Type B pancreatic cell (in vitro differentiated cells): ENCODE measurements at regions not wholly inside any gene's neighbourhood (a gene's known extent, or its start where the extent isn't known, plus 50 kb on each side); places are given as distances from the start of the nearest gene placed in this dataset.

Experiments used
- DNase-seq: peaks from one replicate; pipeline ENCODE4 v3.0.0; 2021; ENCODE audit warnings: mixed read lengths; ENCODE audit not compliant: unreplicated experiment; ENCODE audit errors: extremely low spot score
- H3K27ac Mint-ChIP-seq: 2 replicates; pipeline ENCODE4 v1.8.0; 2021; ENCODE audit warnings: mild to moderate bottlenecking, mixed read lengths
- H3K27me3 Mint-ChIP-seq: 2 replicates; pipeline ENCODE4 v1.8.0; 2021; ENCODE audit warnings: mixed read lengths
- H3K36me3 Mint-ChIP-seq: 2 replicates; pipeline ENCODE4 v1.8.0; 2021; ENCODE audit warnings: mixed read lengths
- H3K4me1 Mint-ChIP-seq: one replicate; pipeline ENCODE4 v1.8.0; 2021; ENCODE audit warnings: mixed read lengths; ENCODE audit not compliant: unreplicated experiment
- H3K4me3 Mint-ChIP-seq: 2 replicates; pipeline ENCODE4 v1.8.0; 2021; ENCODE audit warnings: mild to moderate bottlenecking, mixed read lengths
- H3K9me3 Mint-ChIP-seq: 2 replicates; pipeline ENCODE4 v1.8.0; 2021; ENCODE audit warnings: mixed read lengths
- CTCF ChIP-seq: fragments of 200-600 bp; sonication (generic); conservative IDR thresholded peaks from 2 replicates; pipeline ENCODE4 v1.5.0; 2021; ENCODE audit warnings: antibody characterized with exemption, mild to moderate bottlenecking

DNA sequence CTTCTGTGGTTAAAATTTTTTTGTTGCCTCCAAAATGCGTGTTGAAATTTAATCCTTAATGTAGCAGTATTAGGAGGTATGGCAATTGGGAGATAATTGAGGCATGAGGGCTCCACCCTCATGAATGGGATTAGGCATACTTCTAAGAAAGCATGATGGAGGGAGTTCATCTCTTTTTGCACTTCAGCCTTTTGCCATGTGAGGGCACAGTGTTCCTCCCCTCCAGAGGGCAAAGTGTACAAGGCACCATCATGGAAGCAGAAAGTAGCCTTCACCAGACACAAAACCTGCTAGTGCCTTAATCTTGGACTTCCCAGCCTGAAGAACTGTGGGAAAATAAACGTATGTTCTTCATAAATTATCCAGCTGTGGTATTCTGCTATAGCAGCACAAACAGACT, 429.5 kb downstream of the ZIC1 start:
- no peak for DNase-seq
- no peak for TF ChIP-seq CTCF
- Mint-ChIP-seq H3K4me1 (no peaks in the 10 kb centered on the region), H3K9me3 (no peaks in the 10 kb centered on the region), H3K27ac (no peak overlapping the region), H3K27me3 (no peaks in the 10 kb centered on the region), H3K4me3 (no peak overlapping the region), H3K36me3 (no peaks in the 10 kb centered on the region)

- no peaks in the 10 kb centered on the region for H3K4me1 Mint-ChIP-seq
- no peak for DNase-seq
- TF ChIP-seq CTCF = no peak
- H3K27ac Mint-ChIP-seq = no peak overlapping the region
- no peaks in the 10 kb centered on the region for H3K27me3 Mint-ChIP-seq
- no peaks in the 10 kb centered on the region for H3K9me3 Mint-ChIP-seq
- no peak overlapping the region for H3K4me3 Mint-ChIP-seq
- H3K36me3 Mint-ChIP-seq = no peaks in the 10 kb centered on the region
These were observed 434.2 kb downstream of the ZIC1 start for GRCh38 chr3:147843331-147843730.

DNA sequence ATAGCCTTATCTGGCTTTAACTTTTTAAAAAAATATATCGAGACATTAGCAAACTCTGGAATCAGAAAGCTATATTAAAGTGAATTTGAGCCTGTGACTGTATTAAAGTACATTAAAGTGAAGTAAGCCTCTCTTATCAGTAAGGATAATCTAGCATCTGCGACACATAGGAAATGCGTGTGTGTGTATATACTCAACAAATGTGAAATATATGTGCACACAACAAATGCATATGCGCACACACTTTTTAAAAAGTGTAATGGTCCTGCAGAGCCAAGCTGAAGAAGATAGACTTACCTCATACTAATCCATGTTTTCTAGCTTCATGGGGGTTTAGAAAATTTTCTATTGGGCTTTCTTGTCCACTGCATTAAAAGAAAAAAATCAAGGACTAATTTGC, 437.1 kb downstream of the ZIC1 start:
- Mint-ChIP-seq H3K4me1 (no peaks in the 10 kb centered on the region), H3K27ac (no peak overlapping the region), H3K9me3 (no peaks in the 10 kb centered on the region), H3K36me3 (no peaks in the 10 kb centered on the region), H3K4me3 (no peak overlapping the region), H3K27me3 (no peaks in the 10 kb centered on the region)
- DNase-seq = no peak
- TF ChIP-seq CTCF = no peak

DNA sequence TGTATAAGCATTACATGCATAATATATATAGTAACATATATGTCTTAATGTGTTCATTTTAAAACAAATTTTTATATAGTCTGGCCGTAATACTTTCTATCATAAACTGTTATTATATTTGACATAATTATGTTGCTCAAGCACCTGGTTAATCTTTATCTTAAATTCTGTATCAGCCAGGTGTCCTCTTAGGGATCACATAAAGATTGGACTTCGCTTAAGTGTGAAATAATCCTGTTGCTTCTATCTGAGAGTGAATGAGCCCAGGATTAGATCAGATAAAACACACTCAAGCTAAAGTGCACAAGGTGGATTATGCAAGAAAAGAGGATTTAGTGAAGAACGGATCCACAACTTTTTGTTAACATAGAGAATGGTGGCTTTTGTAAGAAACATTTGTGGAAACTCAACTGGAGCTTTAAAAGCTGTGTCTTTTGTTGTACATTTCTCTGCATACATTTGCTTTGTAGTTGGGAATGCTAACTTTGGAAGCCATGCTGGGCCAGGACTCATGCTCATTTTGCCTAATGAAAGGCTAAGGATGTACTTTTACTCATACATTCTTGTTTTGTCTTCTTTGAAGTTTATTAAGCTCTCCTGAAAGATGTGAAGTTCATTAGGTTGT, 437.8 kb downstream of the ZIC1 start:
- Mint-ChIP-seq H3K27ac (no peak overlapping the region), H3K36me3 (no peaks in the 10 kb centered on the region), H3K9me3 (no peaks in the 10 kb centered on the region), H3K4me3 (no peak overlapping the region), H3K27me3 (no peaks in the 10 kb centered on the region), H3K4me1 (no peaks in the 10 kb centered on the region)
- DNase-seq = no peak
- TF ChIP-seq CTCF = no peak

DNA sequence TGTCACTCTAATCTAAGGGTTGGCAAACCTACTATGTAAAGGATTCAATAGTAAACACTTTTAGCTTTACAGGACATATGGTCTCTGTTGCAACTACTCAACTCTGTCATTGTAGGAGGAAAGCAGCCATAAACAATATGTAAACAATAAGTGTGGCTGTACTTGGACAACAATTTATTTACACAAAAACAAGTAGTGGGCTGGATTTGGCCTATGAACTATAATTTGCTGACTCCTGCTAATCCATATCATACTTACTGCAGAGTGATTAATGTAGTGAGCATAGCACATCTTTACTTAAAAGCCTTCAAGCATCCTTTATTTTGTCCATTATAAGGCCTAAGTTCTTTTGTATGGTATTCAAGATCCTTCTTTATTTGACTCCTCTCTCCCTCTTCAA, 441.9 kb downstream of the ZIC1 start:
- no peaks in the 10 kb centered on the region for H3K36me3 Mint-ChIP-seq
- no peaks in the 10 kb centered on the region for H3K4me1 Mint-ChIP-seq
- H3K27ac Mint-ChIP-seq = no peak overlapping the region
- no peak overlapping the region for H3K4me3 Mint-ChIP-seq
- no peaks in the 10 kb centered on the region for H3K27me3 Mint-ChIP-seq
- no peak for DNase-seq
- TF ChIP-seq CTCF = no peak
- H3K9me3 Mint-ChIP-seq = peaks cover 5% of the 10 kb centered on the region

DNA sequence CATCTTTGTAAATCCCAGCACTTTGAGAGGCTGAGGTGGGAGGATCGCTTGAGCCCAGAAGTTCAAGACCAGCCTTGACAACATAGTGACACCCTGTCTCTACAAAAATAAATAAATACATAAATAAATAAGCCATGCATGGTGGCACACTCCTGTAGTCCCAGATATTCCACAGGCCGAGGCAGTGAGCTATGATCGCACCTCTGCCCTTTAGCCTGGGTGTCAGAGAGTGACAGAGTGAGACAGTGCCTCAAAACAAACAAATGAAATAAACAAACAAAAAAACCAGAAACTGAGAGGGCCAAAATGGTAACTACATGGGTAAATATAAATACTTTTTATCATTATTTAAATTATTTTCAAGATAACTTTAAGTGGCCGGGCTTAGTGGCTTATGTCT, 445.4 kb downstream of the ZIC1 start:
- TF ChIP-seq CTCF = no peak
- no peak overlapping the region for H3K27ac Mint-ChIP-seq
- peaks cover 5% of the 10 kb centered on the region for H3K9me3 Mint-ChIP-seq
- H3K4me1 Mint-ChIP-seq = no peaks in the 10 kb centered on the region
- H3K27me3 Mint-ChIP-seq = no peaks in the 10 kb centered on the region
- no peaks in the 10 kb centered on the region for H3K36me3 Mint-ChIP-seq
- no peak overlapping the region for H3K4me3 Mint-ChIP-seq
- DNase-seq = no peak
